ENCODE measurements at regions not wholly inside any gene's neighbourhood (a gene's known extent, or its start where the extent isn't known, plus 50 kb on each side); places are given as distances from the start of the nearest gene placed in this dataset.

DNA sequence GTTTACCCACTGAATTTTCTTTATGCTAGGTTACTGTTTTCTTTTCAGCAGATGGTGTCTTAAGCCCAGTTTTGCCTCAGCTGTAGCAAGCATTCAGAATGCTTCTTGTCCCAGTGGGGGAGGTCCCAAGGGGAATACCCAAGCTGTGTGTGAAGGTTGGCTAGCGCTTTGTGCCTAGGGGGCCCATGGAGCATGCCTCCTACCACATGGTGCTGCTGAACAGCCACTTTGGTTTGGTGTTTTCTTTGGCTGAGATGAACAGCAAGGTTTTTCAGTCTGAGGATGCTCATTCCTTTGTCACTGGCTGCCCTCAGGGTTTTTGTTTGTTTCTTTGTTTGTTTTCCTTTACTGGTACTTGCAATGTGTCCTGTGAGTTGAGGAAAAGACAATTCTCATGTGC, 99.0 kb downstream of the PCDH20 start:
- TF ChIP-seq, protein P1, sequence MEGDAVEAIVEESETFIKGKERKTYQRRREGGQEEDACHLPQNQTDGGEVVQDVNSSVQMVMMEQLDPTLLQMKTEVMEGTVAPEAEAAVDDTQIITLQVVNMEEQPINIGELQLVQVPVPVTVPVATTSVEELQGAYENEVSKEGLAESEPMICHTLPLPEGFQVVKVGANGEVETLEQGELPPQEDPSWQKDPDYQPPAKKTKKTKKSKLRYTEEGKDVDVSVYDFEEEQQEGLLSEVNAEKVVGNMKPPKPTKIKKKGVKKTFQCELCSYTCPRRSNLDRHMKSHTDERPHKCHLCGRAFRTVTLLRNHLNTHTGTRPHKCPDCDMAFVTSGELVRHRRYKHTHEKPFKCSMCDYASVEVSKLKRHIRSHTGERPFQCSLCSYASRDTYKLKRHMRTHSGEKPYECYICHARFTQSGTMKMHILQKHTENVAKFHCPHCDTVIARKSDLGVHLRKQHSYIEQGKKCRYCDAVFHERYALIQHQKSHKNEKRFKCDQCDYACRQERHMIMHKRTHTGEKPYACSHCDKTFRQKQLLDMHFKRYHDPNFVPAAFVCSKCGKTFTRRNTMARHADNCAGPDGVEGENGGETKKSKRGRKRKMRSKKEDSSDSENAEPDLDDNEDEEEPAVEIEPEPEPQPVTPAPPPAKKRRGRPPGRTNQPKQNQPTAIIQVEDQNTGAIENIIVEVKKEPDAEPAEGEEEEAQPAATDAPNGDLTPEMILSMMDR (IDR thresholded peaks at IDR 0.05) = no peak
- TF ChIP-seq POLR2A (IDR thresholded peaks at IDR 0.05) = no peak

All from body of pancreas (tissue), 4 donors.